ENCODE measurements at regions not wholly inside any gene's neighbourhood (a gene's known extent, or its start where the extent isn't known, plus 50 kb on each side); places are given as distances from the start of the nearest gene placed in this dataset.

DNA sequence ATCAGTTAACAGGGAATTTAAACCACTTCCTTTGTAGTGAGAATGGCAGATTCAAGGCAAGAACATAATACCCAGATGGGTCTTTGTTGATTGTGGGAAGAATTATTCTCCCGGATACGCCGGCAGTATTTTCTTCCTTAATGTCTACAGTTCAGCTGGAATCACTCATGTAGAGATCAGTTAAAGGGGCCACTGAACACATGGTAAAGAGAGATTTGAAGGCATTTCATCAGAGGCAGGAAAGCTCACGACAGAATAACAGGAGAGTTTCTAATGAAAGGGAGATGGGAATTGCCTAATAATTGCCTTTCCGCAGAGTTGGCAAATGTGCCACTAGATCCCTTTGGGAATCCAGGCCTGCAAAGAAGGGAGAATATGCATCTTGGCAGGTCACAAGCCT, 327.7 kb upstream of the ZNF804A start:
- no peak for TF ChIP-seq POLR2A (IDR thresholded peaks at IDR 0.05)
- TF ChIP-seq, protein P1, sequence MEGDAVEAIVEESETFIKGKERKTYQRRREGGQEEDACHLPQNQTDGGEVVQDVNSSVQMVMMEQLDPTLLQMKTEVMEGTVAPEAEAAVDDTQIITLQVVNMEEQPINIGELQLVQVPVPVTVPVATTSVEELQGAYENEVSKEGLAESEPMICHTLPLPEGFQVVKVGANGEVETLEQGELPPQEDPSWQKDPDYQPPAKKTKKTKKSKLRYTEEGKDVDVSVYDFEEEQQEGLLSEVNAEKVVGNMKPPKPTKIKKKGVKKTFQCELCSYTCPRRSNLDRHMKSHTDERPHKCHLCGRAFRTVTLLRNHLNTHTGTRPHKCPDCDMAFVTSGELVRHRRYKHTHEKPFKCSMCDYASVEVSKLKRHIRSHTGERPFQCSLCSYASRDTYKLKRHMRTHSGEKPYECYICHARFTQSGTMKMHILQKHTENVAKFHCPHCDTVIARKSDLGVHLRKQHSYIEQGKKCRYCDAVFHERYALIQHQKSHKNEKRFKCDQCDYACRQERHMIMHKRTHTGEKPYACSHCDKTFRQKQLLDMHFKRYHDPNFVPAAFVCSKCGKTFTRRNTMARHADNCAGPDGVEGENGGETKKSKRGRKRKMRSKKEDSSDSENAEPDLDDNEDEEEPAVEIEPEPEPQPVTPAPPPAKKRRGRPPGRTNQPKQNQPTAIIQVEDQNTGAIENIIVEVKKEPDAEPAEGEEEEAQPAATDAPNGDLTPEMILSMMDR (IDR thresholded peaks at IDR 0.05) = no peak
- no peak for TF ChIP-seq POLR2AphosphoS5 (IDR thresholded peaks at IDR 0.05)
